Transverse colon (tissue), 4 donors: ENCODE measurements at regions not wholly inside any gene's neighbourhood (a gene's known extent, or its start where the extent isn't known, plus 50 kb on each side); places are given as distances from the start of the nearest gene placed in this dataset.

Experiments used
- POLR2A ChIP-seq: fragments of 450-650 bp; IDR thresholded peaks from one replicate; pipeline ENCODE4 v1.6.1; 2016; ENCODE audit warnings: antibody characterized with exemption, mild to moderate bottlenecking, moderate library complexity
- POLR2AphosphoS5 ChIP-seq, 3 donors: sonication (generic); formaldehyde crosslinking; IDR thresholded peaks; one replicate each; pipeline ENCODE4 v1.6.1; 2016; ENCODE audit warnings: antibody characterized with exemption in 3 of 3
- TF ChIP-seq, protein P1 (sequence below), 5 experiments: fragments of 200-600 bp in 3 of 5; fragments of 450-650 bp in 2 of 5; sonication (generic) in 3 of 5; IDR thresholded peaks; 1 replicate in 2 of 5; 2 replicates in 3 of 5; pipeline ENCODE4 v1.5.1; 2016 to 2017; ENCODE audit warnings: antibody characterized with exemption in 5 of 5, inconsistent platforms in 3 of 5, mild to moderate bottlenecking in 2 of 5, moderate library complexity in 1 of 5

DNA sequence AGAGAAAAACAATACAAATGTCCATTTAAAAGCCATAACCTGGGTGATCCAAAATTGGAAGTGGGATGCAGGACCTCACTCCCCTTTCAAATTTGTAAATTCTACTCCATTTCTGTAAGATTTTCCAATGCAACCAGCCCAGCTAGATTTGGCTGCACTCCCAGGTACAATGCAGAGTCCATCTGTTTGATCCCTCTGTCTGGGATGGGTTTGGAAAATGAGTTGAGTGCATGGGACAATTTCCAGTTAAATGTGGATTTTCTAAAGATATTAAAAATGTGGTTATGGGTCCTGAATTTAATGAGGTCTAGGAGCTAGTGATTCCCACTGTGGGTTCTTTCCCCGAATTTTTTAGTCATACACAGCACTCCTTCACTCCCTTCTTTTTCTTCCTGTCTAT is 104.0 kb upstream of the ATP10B start:
- TF ChIP-seq, protein P1, sequence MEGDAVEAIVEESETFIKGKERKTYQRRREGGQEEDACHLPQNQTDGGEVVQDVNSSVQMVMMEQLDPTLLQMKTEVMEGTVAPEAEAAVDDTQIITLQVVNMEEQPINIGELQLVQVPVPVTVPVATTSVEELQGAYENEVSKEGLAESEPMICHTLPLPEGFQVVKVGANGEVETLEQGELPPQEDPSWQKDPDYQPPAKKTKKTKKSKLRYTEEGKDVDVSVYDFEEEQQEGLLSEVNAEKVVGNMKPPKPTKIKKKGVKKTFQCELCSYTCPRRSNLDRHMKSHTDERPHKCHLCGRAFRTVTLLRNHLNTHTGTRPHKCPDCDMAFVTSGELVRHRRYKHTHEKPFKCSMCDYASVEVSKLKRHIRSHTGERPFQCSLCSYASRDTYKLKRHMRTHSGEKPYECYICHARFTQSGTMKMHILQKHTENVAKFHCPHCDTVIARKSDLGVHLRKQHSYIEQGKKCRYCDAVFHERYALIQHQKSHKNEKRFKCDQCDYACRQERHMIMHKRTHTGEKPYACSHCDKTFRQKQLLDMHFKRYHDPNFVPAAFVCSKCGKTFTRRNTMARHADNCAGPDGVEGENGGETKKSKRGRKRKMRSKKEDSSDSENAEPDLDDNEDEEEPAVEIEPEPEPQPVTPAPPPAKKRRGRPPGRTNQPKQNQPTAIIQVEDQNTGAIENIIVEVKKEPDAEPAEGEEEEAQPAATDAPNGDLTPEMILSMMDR (IDR thresholded peaks at IDR 0.05), result no peak
- no peak for TF ChIP-seq POLR2A
- TF ChIP-seq POLR2AphosphoS5 (IDR thresholded peaks at IDR 0.05), result no peak
